NCI-H146 treated with DMSO at 0.1 percent for 48 hours (cell line): ENCODE measurements at regions not wholly inside any gene's neighbourhood (a gene's known extent, or its start where the extent isn't known, plus 50 kb on each side); places are given as distances from the start of the nearest gene placed in this dataset.

ENCODE experiments used
- DNase-seq: peaks from one replicate; lab custom pipeline; 2025; ENCODE audit not compliant: unreplicated experiment; lab: John Stamatoyannopoulos, UW

DNA sequence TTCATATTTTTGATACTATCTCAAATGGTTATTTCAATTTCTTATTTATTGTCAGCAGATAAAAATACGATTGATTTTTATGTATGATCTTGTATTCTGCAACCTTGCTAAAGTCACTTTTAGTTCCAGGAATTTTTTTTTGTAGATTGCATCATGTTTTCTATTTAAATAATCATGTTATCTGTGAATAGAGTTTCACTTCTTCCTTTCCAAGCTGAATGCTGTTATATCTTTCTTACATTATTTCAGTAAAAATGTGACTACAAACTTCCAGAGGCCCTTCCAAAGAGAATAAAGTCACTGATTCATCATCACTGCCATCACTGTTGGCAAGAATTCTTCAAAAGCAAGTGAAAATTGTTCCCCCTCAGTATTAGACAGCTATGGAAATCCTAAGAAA is 104.7 kb upstream of the RAP1B start:
- DNase-seq = no peak

DNA sequence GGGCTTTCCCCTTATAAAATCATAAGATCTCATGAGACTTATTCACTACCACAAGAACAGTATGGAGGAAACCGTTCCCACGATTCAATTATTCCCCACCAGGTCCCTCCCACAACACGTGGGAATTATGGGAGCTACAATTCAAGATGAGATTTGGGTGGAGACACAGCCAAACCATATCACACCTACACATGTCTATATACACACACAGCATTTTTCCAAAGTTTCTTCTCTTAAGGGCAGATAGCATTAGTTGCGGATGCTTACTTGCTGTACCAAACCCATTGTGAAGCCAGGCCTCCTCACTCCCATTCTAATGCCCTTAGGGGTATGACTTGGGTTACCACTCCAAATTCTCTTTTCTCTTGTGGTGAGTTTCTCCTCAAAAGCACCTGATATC is 104.1 kb upstream of the RAP1B start:
- DNase-seq = no peak

DNA sequence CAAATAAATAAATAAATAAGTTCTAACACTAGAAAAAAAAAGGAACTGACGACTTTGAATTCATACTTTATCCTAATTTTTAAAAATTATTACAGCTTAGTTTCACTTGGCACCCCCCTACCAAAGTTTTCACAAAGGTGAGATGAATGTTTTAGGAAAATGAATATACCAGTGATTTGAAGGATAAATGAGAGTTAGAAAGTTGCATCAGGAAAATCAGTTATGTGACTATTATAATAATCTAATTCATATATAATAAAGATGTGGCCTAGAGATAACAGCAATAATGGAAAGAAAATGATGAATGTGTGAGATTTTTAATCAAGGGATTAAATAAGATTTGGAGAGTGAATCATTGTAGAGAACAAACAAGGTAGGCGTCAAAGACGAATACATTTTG is 103.0 kb upstream of the RAP1B start:
- no peak for DNase-seq

DNA sequence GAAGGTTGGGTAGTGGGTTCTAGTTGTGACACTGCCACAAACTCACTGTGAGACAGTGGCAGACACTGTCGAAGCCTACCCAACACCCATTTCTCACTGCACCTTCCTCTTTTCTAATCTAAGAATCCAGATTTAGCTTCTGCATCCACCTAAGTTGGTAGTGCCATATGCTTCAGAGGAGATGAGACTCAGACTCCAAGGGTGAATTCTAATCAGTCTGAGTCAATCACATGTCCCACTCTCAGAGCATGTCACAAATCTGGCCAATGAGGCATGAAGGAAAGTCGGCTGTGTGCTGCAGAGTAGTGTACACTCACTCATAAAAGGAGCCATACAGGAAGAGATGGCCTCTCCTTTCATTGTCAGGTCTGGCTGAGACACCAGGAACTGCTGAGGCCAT is 102.1 kb upstream of the RAP1B start:
- no peak for DNase-seq

DNA sequence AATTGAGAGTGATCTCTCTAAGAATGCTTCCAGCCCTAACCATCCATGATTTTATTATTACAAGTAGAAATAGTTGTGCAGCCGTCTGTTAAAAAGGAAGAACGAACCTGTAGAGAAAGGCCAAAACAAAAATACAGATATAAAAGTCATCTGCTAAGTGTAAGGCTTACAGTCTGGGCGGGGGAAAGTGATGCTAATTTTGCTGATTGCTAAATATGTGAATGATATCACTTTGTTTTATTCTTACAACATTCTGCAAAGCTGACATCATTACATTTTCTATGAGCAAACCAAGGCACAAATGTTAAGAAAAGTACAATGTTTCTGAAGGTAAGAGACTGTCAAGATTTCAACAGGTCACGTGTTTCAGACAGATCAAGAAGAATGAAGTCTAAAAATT is 101.5 kb upstream of the RAP1B start:
- DNase-seq = no peak

DNA sequence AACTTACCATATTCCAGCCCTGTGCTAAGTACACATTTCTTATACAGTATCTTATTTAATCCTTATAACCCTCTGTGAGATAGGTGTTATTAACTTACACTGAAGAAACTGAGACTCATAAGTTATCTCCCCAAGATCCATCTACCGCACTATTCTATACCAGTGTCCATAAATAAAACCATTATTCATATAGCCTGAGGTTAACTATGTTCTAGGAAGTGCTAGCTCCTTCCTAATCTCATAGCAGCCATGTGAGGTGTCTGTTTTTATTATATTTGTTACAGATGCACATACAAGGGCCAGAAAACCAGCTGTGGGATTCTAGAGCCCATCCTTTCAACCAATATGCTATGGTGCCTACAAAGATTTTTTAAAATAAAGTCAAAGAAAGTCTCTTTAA is 100.3 kb upstream of the RAP1B start:
- DNase-seq = no peak

DNA sequence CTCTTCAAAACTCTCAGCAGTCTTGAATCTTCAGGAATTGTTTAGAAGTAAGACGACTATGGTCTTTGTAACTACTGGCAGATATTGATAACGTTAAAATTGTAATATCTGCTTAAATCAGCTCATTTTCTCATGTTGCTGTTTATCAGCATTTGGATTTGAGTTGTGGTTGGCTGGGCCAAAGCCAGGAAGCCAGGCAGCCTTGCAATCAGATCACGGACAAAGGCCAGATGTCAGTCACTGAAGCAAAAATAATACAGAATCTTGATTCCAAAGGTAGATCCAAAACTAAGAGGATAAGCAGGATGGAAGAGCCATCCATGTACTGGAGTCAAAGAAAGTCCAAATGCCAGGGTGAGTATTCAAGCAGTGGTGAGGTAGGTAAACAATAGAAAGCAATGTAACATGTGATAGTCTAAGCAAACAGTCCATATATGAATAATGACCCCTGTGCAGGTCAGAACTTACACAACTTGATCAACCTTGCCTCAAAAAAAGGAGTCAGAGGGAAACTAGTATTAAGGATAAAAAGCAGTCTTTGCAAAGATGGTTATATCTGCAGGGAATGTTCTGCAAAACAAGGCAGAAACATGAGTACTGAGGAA is 95.8 kb upstream of the RAP1B start:
- no peak for DNase-seq

DNA sequence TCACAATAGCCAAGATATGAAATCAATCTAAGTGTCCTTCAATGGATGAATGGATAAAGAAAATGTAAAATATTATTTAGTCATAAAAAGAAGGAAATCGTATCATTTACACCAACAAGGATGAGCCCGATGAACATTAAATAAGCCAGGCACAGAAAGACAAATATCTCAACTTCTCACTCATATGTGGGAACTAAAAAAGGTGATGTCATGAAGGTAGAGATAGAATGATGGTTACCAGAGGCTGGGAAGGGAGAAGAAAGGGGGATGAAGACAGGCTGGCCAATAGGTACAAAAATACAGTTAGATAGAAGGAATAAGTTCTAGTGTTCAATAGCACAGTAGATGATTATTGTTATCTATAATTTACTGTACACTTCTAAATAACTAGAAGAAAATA is 94.9 kb upstream of the RAP1B start:
- DNase-seq = no peak

DNA sequence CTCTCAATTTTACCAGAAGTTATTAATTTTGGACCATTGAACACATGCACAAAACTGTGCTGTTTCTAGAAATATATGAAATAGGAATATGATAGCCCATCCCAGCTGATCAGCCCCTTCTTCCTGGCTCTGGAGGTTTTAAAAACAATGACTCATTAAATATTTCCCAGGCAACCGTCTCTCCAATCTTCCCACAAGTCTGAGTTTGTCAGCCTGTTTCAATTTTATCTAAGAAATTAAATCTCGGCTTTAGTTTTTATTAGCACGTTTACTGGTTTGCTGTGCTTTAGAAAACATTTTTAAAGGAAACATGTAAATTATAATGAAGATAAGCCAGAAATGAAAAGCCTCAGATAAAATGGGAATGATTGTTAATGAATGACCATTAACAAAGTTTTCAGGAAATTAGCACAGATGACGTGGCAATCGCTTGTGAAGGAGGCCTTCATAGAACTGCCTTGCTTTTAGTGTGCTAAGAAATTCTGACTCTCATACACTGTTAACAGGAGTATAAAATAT is 89.3 kb upstream of the RAP1B start:
- no peak for DNase-seq

DNA sequence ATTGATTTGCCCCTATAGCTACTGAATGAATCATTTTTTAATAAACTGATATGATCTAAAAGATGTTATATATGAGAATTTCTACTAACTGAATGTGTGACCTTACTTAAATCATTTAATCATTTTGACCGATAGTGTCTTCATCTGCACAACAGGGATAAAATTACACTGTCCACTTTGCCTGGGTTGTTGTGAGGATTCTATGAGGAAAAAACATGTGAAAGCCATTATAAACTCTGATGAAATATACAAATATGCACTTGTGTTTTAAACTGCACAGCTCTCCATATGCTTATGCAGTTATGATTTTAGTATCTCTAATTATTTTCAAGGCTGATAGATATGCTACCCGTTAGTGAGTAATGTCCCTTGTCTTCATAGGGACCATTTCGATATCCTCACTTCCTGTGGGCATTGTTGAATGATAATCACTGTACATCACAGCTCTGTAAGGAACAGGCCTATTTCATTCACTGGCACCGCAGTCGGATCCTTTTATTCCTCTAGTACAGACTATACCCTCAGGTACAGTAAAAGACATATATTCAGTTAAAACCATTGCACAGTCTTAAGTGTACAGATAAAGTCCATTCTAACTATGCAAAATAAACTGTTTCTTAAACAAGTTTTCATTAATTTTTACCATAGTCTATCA is 88.7 kb upstream of the RAP1B start:
- DNase-seq = no peak

DNA sequence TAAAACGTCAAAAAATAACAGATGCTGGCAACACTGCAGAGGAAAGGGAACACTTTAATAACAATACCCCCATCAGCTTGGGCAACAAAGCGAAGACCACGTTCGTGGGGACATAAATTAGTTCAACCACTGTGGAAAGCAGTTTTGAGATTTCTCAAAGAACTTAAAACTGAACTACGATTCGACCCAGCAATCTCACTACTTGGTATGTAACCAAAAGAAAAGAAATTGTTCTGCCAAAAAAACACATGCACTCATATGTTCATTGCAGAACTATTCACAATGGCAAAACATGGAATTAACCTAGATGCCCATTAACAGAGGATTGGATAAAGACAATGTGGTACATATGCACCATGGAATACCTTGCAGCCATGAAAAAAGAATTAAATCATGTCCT is 81.2 kb upstream of the RAP1B start:
- no peak for DNase-seq

DNA sequence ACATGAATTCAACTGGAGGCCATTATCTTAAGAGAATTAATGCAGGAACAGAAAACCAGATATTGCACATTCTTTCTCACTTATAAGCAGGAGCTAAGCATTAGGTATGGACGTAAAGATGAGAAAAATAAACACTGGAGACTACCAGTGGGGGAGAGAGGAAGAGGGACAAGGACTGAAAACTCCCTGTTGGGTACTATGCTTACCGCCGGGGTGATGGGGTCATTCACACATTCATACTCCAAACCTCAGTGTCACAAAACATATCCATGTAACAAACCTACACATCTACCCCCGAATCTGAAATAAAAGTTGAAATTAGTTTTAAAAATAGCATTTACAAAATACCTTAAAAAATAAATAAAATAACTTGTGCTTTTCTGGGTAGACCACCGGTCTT is 80.8 kb upstream of the RAP1B start:
- no peak for DNase-seq

DNA sequence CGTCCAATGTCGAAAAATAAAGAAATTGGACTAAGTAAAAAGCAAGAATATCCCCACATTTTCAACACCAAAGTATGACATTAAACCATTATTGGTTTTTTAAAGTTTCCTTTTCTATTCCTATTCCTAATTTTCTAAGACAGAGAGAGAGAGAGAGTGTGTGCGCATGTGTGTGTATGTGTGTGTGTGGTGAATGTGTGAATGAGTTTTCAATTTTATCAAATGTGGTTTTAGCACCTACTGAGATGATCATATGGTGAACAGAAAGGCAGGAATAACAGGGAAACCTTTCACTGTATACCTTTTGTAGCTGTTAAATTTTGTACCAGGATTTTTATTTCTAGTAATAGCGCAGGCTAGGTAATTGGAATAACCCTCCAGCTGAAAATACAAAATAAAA is 80.4 kb upstream of the RAP1B start:
- DNase-seq = no peak

DNA sequence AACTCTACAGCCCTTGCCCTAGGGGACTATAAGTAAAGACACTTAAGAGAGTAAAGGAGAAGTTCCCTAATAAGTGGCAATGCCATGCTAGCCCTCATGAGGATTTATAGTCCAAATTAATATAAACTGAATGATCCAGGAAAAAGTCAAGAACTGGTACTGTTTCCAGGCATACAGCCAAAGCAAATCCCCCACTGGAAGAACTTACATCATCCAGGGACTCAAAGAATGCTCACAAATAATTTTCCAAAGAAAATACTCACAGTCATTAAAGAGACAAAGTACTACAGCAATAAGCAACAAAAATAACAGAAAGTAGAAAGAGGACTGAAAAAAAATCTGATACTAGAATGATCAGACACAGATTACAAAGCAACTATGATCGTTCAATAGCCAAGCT is 79.7 kb upstream of the RAP1B start:
- no peak for DNase-seq

DNA sequence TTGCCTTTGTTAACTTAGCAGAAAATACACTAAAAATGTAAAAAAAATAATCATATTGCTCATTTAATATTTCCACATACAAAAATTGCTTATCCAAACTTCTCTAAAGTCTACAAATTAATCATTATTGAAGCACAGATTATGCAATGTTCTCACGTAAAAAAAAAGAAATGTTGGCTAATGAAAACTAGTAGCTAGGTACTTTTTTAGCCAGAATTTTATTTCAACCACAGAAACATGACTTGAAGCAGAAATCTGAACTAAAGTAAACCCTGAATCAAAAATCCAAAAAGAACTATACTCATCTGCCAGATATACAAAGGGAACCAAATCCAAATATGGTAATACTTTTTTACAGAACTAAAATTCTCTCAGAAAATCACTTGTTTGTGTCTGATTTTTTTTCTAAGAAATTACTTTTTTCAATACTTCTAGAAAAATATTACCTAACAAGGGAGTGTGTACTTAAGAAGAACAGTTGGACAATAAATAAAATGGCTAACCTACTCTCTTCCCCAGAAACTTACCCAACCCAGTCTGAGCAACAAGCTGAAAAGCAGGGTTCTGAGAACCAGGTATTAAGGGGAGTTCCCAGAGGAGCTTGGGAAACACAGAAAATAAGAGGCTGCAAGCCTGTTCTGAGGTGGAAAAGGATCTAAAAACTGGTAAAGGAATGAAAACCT is 78.4 kb upstream of the RAP1B start:
- DNase-seq = no peak

DNA sequence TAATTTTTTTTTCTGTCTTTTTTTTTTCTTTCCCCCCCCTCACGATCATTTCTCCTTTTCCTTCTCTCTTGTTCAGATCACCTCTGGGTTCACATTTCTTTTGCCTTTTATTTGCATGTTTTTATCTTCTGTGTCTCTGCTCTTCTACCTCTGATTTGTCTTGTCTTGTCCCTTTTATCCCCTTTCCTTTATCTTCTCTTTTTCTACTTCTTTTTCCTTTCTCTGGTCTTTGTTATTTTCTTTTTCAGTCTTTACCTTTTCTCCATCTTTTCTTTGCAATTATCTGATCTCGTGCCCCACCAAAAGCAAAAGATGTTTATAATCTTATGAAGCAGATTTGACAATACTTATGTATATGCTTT is 77.8 kb upstream of the RAP1B start:
- no peak for DNase-seq

DNA sequence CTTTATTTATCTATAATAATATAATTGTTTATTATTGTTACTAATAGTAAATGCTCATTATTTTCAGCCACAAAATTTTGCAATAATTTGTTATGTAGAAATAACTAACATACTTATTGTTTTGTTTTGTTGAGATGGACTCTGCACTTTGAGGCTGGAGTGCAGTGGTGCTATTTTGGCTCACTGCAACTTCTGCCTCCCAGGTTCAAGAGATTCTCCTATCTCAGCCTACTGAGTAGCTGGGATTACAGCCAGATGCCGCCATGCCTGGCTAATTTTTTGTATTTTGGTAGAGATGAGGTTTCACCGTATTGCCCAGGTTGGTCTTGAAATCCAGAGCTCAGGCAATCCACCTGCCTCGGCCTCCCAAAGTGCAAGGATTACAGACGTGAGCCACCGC is 76.6 kb upstream of the RAP1B start:
- DNase-seq = no peak

DNA sequence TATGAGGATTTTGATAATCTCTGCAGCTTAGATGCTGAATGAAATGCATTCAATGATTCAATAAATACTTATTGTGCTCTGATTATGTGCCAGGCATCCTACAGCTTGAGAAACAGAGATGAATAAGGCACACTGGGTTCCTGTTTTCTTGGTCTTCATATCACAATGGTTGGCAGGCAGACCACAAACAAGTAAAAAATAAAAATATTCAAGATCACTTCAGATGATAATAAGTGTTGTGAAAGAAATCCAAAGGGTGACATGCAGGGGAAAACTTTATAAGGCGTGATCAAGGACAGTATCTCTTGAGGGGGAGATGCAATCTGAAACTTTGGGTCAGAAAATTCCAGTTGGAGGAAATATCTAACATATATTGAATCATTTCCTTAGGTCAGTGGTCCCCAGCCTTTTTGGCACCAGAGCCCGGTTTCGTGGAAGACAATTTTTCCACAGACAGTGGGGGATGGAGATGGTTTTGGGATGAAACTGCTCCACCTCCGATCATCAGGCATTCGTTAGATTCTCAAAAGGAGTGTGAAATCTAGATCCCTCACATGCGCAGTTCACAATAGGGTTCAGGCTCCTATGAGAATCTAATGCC is 73.7 kb upstream of the RAP1B start:
- no peak for DNase-seq

DNA sequence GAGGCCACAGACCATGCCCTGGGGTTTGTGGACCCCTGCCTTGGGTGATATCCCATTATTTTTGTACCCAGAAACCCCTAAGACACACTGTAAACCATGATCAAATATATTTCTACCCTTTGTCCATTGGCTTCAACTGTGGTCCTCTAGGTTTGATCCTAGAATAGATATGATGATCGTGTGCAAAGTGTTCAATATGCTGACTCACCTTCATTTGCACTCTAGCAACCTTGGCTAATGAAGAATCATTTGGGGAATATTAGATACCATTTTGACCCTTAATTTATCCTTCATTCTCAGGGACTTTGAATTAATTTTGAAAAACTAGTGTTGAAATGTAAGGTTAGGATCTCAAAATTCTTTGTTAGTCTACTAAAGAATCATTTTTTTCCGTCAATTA is 73.1 kb upstream of the RAP1B start:
- no peak for DNase-seq

DNA sequence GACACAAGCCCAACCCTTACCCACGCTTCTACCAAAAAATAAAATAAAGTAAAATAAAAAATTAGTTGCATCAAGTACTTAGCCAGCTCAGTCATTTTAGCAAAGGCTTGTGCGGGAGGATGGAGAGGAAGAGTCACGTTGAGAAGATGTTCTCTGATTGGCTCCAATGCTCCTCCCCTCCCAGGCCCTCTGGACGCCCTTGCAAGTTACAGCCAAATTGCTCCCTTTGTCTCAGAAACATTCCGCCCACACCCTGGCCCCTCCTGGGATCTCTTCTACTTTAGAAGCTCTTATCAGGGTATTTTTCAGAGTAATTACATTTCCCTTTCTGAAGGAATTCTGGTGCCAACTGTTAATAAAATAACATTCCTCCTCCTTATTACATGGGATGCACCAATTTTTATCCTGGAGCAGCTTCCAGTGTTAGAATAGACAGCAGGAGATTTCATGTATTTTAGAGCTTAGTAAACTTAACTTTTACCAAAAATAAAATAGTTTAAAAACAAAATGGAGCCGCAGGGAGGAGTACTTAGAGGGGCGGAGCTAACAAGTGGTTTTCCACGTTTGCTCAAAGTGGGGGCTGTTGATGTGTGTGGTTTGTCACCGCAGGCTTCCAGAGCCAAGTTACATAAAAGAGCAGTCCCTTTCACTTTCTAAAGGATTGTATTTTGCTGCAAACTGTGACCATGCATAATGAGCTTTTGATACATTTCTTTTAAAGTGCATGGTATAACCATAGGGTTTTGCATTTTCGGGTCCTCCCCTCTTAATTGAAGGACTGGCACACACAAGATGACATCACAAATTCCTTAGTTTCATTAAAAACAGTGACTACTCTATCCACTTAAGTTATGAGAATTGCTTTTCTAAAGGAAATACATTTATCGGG is 71.7 kb upstream of the RAP1B start:
- DNase-seq = no peak

DNA sequence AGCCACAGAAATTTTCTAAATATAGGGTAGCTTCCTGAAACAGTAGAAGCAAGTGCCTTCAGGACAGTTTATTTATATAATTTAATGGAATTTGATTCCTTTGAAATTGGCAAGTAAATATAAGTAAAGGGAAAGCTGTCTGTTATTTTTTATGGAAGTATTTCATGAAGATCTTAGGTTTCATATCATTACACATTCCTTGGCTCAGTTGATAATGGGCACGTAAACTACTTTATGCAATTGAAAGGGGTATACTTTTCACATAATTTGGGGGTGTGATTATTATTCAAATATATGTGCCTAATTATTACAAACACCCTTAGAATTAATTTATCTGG is 71.1 kb upstream of the RAP1B start:
- no peak for DNase-seq
